ENCODE measurements at regions not wholly inside any gene's neighbourhood (a gene's known extent, or its start where the extent isn't known, plus 50 kb on each side); places are given as distances from the start of the nearest gene placed in this dataset.

- ChIA-PET CTCF (no interaction called here), POLR2A (ENCODE audit: low non-redundant PET) (no interaction called here)
- Histone ChIP-seq H3K4me3 (ENCODE audit: low read depth, low read length, poor library complexity, severe bottlenecking) (no peak overlapping the region), H3K27me3 (replicated peaks; ENCODE audit: insufficient read depth, low read depth, low read length, poor library complexity) (no peaks in the 10 kb centered on the region), H3K36me3 (ENCODE audit: insufficient read depth, low read length, poor library complexity, severe bottlenecking) (no peaks in the 10 kb centered on the region), H3K9me3 (ENCODE audit: low read depth, low read length, poor library complexity, severe bottlenecking) (no peaks in the 10 kb centered on the region), H3K4me1 (ENCODE audit: insufficient read depth, low read length, poor library complexity, severe bottlenecking) (no peaks in the 10 kb centered on the region), H3K27ac (ENCODE audit: low read depth, low read length, poor library complexity, severe bottlenecking) (no peak overlapping the region)
- DNase-seq (ENCODE audit: low spot score) = no peak
- TF ChIP-seq CTCF (conservative IDR thresholded peaks at IDR 0.05; ENCODE audit: low read depth, low read length) = no peak
- TF ChIP-seq EZH2 (IDR thresholded peaks at IDR 0.05; ENCODE audit: borderline replicate concordance, low read depth, low read length, poor library complexity, severe bottlenecking) = no peak
- intact Hi-C loops (cut with micrococcal nuclease; ENCODE audit: unreplicated experiment) = no loop called here
- BruUV-seq (replicated peaks) = no TSS peak
Observed at GRCh38 chr2:40740419-40740818, 288.5 kb upstream of the SLC8A1 start.

- POLR2A ChIA-PET (ENCODE audit: low non-redundant PET) = no interaction called here
Observed at GRCh38 chr2:40741532-40741931, 289.6 kb upstream of the SLC8A1 start.

GRCh38 chr2:40746191-40746590 lies 294.3 kb upstream of the SLC8A1 start:
- DNase-seq (ENCODE audit: low spot score) = peak; percentile 61
- Histone ChIP-seq H3K36me3 (ENCODE audit: insufficient read depth, low read length, poor library complexity, severe bottlenecking) (no peaks in the 10 kb centered on the region), H3K27ac (ENCODE audit: low read depth, low read length, poor library complexity, severe bottlenecking) (no peak overlapping the region), H3K4me1 (ENCODE audit: insufficient read depth, low read length, poor library complexity, severe bottlenecking) (no peaks in the 10 kb centered on the region), H3K9me3 (ENCODE audit: low read depth, low read length, poor library complexity, severe bottlenecking) (no peaks in the 10 kb centered on the region), H3K4me3 (ENCODE audit: low read depth, low read length, poor library complexity, severe bottlenecking) (no peak overlapping the region), H3K27me3 (replicated peaks; ENCODE audit: insufficient read depth, low read depth, low read length, poor library complexity) (no peaks in the 10 kb centered on the region)
- BruUV-seq (replicated peaks) = no TSS peak
- TF ChIP-seq CTCF (conservative IDR thresholded peaks at IDR 0.05; ENCODE audit: low read depth, low read length) (no peak), EZH2 (IDR thresholded peaks at IDR 0.05; ENCODE audit: borderline replicate concordance, low read depth, low read length, poor library complexity, severe bottlenecking) (no peak)
- POLR2A ChIA-PET (ENCODE audit: low non-redundant PET) = no interaction called here
- CTCF ChIA-PET = no interaction called here
- intact Hi-C loops (cut with micrococcal nuclease; ENCODE audit: unreplicated experiment) = no loop called here

More at GRCh38 chr2:40741532-40741931, 289.6 kb upstream of the SLC8A1 start:
- DNase-seq (ENCODE audit: low spot score) = no peak
- intact Hi-C loops (cut with micrococcal nuclease; ENCODE audit: unreplicated experiment) = no loop called here
- no peaks in the 10 kb centered on the region for H3K4me1 ChIP-seq (ENCODE audit: insufficient read depth, low read length, poor library complexity, severe bottlenecking)
- TF ChIP-seq EZH2 (IDR thresholded peaks at IDR 0.05; ENCODE audit: borderline replicate concordance, low read depth, low read length, poor library complexity, severe bottlenecking) (no peak), CTCF (conservative IDR thresholded peaks at IDR 0.05; ENCODE audit: low read depth, low read length) (no peak)
- no TSS peak for BruUV-seq (replicated peaks)
- no peak overlapping the region for H3K27ac ChIP-seq (ENCODE audit: low read depth, low read length, poor library complexity, severe bottlenecking)
- H3K9me3 ChIP-seq (ENCODE audit: low read depth, low read length, poor library complexity, severe bottlenecking) = no peaks in the 10 kb centered on the region
- no peaks in the 10 kb centered on the region for H3K36me3 ChIP-seq (ENCODE audit: insufficient read depth, low read length, poor library complexity, severe bottlenecking)
- CTCF ChIA-PET = no interaction called here
- H3K27me3 ChIP-seq (replicated peaks; ENCODE audit: insufficient read depth, low read depth, low read length, poor library complexity) = no peaks in the 10 kb centered on the region
- no peak overlapping the region for H3K4me3 ChIP-seq (ENCODE audit: low read depth, low read length, poor library complexity, severe bottlenecking)

All from A673 (cell line).